Stimulated activated CD8-positive, alpha-beta memory T cell treated with anti-CD3 and anti-CD28 coated beads, Interleukin-2, amount 100 ng/mL, for 48 hours (primary cell): ENCODE measurements at regions not wholly inside any gene's neighbourhood (a gene's known extent, or its start where the extent isn't known, plus 50 kb on each side); places are given as distances from the start of the nearest gene placed in this dataset.

Source experiments
- DNase-seq, 2 donors: peaks; one replicate each; pipeline ENCODE4 v3.0.0-alpha.2; 2020; ENCODE audit warnings: low read depth in 2 of 2

DNA sequence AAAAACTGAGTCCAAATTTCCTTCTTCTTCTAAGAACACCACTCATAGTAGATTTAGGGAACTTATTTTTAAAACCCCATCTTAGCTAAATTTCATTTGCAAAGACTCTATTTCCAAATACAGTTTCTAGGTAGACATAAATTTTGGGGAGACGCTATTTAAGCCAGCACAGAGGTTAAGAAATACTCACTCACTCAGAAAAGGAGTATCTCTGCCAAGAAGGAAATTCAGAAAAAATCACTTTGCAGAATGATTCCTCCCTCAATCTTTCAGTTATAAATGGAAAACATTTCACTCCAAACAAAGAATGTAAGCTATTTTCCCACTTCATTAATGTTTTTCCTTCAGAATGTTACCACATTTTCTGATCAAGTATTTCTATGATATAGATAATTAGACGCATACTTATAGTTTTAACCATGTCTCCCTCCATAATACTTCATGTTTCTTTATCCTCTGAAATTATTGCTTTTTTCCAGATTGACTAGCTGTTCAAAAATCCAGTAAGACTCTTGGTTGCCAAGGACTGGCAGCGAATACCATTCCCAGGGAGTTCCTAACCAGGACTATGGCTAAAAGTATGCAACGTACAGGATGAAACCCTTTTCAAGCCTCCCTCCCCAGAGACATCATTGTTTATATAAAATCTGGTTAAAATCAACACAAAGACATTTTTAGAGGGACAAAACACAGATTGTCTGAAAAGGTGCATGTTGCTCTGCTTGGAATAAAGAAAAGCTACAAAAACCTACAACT, 52.5 kb upstream of the RXFP2 start:
- no peak for DNase-seq
